ENCODE measurements at regions not wholly inside any gene's neighbourhood (a gene's known extent, or its start where the extent isn't known, plus 50 kb on each side); places are given as distances from the start of the nearest gene placed in this dataset.

- no peak for DNase-seq
These were observed 58.3 kb upstream of the ALDH1A3 start for GRCh38 chr15:100821327-100821726.

- DNase-seq: no peak
These were observed 55.4 kb upstream of the ALDH1A3 start for GRCh38 chr15:100824211-100824610.

GRCh38 chr15:100829457-100829856 lies 50.2 kb upstream of the ALDH1A3 start:
- DNase-seq: no peak
